ENCODE measurements at regions not wholly inside any gene's neighbourhood (a gene's known extent, or its start where the extent isn't known, plus 50 kb on each side); places are given as distances from the start of the nearest gene placed in this dataset.

- DNase-seq (ENCODE audit: extremely low spot score, unreplicated experiment): no peak
- no peak for TF ChIP-seq CTCF (conservative IDR thresholded peaks at IDR 0.05)
- H3K27ac Mint-ChIP-seq: no peak overlapping the region
- no peaks in the 10 kb centered on the region for H3K36me3 Mint-ChIP-seq
- no peaks in the 10 kb centered on the region for H3K9me3 Mint-ChIP-seq
- H3K4me3 Mint-ChIP-seq: no peak overlapping the region
- H3K4me1 Mint-ChIP-seq (ENCODE audit: unreplicated experiment): peaks cover 6% of the 10 kb centered on the region
- H3K27me3 Mint-ChIP-seq: peaks cover 25% of the 10 kb centered on the region
Observed at GRCh38 chr6:27766405-27766804, 145.8 kb downstream of the OR2B2 start.

GRCh38 chr6:27765028-27765590 lies 147.1 kb downstream of the OR2B2 start:
- no peak overlapping the region for H3K4me3 Mint-ChIP-seq
- H3K27ac Mint-ChIP-seq: no peak overlapping the region
- DNase-seq (ENCODE audit: extremely low spot score, unreplicated experiment): no peak
- no peak for TF ChIP-seq CTCF (conservative IDR thresholded peaks at IDR 0.05)
- no peaks in the 10 kb centered on the region for H3K9me3 Mint-ChIP-seq
- H3K36me3 Mint-ChIP-seq: no peaks in the 10 kb centered on the region
- H3K4me1 Mint-ChIP-seq (ENCODE audit: unreplicated experiment): peaks cover 5% of the 10 kb centered on the region
- H3K27me3 Mint-ChIP-seq: peaks cover 12% of the 10 kb centered on the region

DNA sequence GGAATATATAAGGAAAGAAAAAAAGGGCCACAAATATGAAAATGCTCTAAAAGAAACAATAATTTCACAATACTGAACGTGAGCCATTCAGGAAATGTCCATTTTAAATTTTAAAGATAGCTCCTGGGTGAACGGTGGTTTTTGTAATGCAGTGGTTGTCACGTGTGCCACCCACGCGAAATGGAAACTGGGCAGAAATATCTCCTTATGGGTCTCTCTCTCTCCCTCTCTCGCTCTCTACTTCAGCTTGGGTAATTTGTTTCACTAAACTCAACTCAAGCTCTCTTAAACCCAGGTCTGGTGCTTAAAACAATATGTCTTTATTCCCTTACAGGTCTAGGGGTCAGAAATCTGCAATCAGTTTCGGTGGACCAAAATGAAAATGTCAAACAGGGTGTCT lies 150.8 kb downstream of the OR2B2 start:
- H3K36me3 Mint-ChIP-seq: no peaks in the 10 kb centered on the region
- no peak for TF ChIP-seq CTCF (conservative IDR thresholded peaks at IDR 0.05)
- H3K4me3 Mint-ChIP-seq: peak overlapping the region; percentile 48
- H3K27ac Mint-ChIP-seq: peak overlapping the region; percentile 92
- H3K4me1 Mint-ChIP-seq (ENCODE audit: unreplicated experiment): peaks cover 5% of the 10 kb centered on the region
- H3K27me3 Mint-ChIP-seq: peaks cover 6% of the 10 kb centered on the region
- no peaks in the 10 kb centered on the region for H3K9me3 Mint-ChIP-seq
- no peak for DNase-seq (ENCODE audit: extremely low spot score, unreplicated experiment)

- DNase-seq (ENCODE audit: extremely low spot score, unreplicated experiment): no peak
Observed at GRCh38 chr6:27760464-27760863, 151.7 kb downstream of the OR2B2 start.

GRCh38 chr6:27759930-27760329 lies 152.3 kb downstream of the OR2B2 start:
- Mint-ChIP-seq H3K4me1 (ENCODE audit: unreplicated experiment) (peaks cover 5% of the 10 kb centered on the region), H3K27ac (no peak overlapping the region), H3K4me3 (no peak overlapping the region), H3K27me3 (peaks cover 11% of the 10 kb centered on the region), H3K36me3 (no peaks in the 10 kb centered on the region), H3K9me3 (no peaks in the 10 kb centered on the region)
- DNase-seq (ENCODE audit: extremely low spot score, unreplicated experiment): no peak
- TF ChIP-seq CTCF (conservative IDR thresholded peaks at IDR 0.05): no peak

More at GRCh38 chr6:27760464-27760863, 151.7 kb downstream of the OR2B2 start:
- H3K4me3 Mint-ChIP-seq: peak overlapping the region; percentile 27
- H3K27ac Mint-ChIP-seq: no peak overlapping the region
- peaks cover 5% of the 10 kb centered on the region for H3K4me1 Mint-ChIP-seq (ENCODE audit: unreplicated experiment)
- H3K9me3 Mint-ChIP-seq: no peaks in the 10 kb centered on the region
- no peak for TF ChIP-seq CTCF (conservative IDR thresholded peaks at IDR 0.05)
- H3K27me3 Mint-ChIP-seq: peaks cover 11% of the 10 kb centered on the region
- no peaks in the 10 kb centered on the region for H3K36me3 Mint-ChIP-seq

DNA sequence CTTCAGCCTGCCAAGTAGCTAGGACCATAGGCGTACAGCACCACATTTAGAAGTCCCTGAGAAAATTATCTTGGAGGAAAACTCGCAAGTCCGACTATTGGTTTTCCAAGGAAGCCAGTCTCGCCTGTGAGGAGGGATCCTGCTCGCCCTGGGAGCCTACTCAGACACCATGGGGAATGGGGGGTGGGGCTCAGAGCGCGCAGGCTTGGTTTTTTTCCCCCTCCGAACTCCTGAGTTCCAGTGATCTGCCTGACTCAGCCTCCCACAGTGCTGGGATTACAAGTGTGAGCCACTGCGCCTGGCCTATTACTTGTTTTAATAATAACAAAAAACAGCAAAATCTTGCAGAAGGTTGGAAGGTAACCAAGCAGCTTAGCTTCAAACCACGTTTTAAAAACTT lies 153.7 kb downstream of the OR2B2 start:
- Mint-ChIP-seq H3K27me3 (peaks cover 15% of the 10 kb centered on the region), H3K9me3 (no peaks in the 10 kb centered on the region), H3K4me3 (peak overlapping the region; percentile 82), H3K4me1 (ENCODE audit: unreplicated experiment) (peaks cover 9% of the 10 kb centered on the region), H3K27ac (no peak overlapping the region), H3K36me3 (no peaks in the 10 kb centered on the region)
- no peak for TF ChIP-seq CTCF (conservative IDR thresholded peaks at IDR 0.05)
- no peak for DNase-seq (ENCODE audit: extremely low spot score, unreplicated experiment)

Data from type B pancreatic cell (in vitro differentiated cells).